ENCODE measurements at regions not wholly inside any gene's neighbourhood (a gene's known extent, or its start where the extent isn't known, plus 50 kb on each side); places are given as distances from the start of the nearest gene placed in this dataset.
A peak's percentile ranks its signal among the peaks of the same experiment; 100 is the strongest.
"Not testable (repeated sequence)": the region's sequence is repeated elsewhere in the genome, so short reads cannot be mapped to it uniquely, and the experiment has no call there.

GRCh38 chr2:53493210-53493609 is 274.4 kb upstream of the CHAC2 start:
- no peak for DNase-seq (ENCODE audit: low read depth)

- peak; percentile 75 for DNase-seq (ENCODE audit: low read depth)
Measured at GRCh38 chr2:53490659-53491058, 276.9 kb upstream of the CHAC2 start.

- DNase-seq (ENCODE audit: low read depth), result not testable (repeated sequence)
Measured at GRCh38 chr2:53486185-53486899, 281.3 kb upstream of the CHAC2 start.

- DNase-seq (ENCODE audit: low read depth), result no peak
Measured at GRCh38 chr2:53485021-53485728, 282.4 kb upstream of the CHAC2 start.

GRCh38 chr2:53484531-53484930 is 283.1 kb upstream of the CHAC2 start:
- DNase-seq (ENCODE audit: low read depth), result no peak

GRCh38 chr2:53477517-53477916 is 290.1 kb upstream of the CHAC2 start:
- DNase-seq (ENCODE audit: low read depth), result no peak

GRCh38 chr2:53476834-53477233 is 290.8 kb upstream of the CHAC2 start:
- no peak for DNase-seq (ENCODE audit: low read depth)

- DNase-seq (ENCODE audit: low read depth), result no peak
Measured at GRCh38 chr2:53475766-53476165, 291.8 kb upstream of the CHAC2 start.

GRCh38 chr2:53475321-53475720 is 292.3 kb upstream of the CHAC2 start:
- peak; percentile 36 for DNase-seq (ENCODE audit: low read depth)

GRCh38 chr2:53474914-53475313 is 292.7 kb upstream of the CHAC2 start:
- no peak for DNase-seq (ENCODE audit: low read depth)

GRCh38 chr2:53473775-53474311 is 293.8 kb upstream of the CHAC2 start:
- DNase-seq (ENCODE audit: low read depth), result no peak

- peak; percentile 10 for DNase-seq (ENCODE audit: low read depth)
Measured at GRCh38 chr2:53473236-53473635, 294.4 kb upstream of the CHAC2 start.

GRCh38 chr2:53467467-53468180 is 300.0 kb upstream of the CHAC2 start:
- no peak for DNase-seq (ENCODE audit: low read depth)

GRCh38 chr2:53463806-53464726 is 303.5 kb upstream of the CHAC2 start:
- DNase-seq (ENCODE audit: low read depth), result no peak

- DNase-seq (ENCODE audit: low read depth), result no peak
Measured at GRCh38 chr2:53460937-53461336, 306.7 kb upstream of the CHAC2 start.

GRCh38 chr2:53460347-53460746 is 307.3 kb upstream of the CHAC2 start:
- peak; percentile 51 for DNase-seq (ENCODE audit: low read depth)

- DNase-seq (ENCODE audit: low read depth), result no peak
Measured at GRCh38 chr2:53455094-53455493, 312.5 kb upstream of the CHAC2 start.

- DNase-seq (ENCODE audit: low read depth), result no peak
Measured at GRCh38 chr2:53452957-53453748, 314.5 kb upstream of the CHAC2 start.

- DNase-seq (ENCODE audit: low read depth), result no peak
Measured at GRCh38 chr2:53452400-53452799, 315.2 kb upstream of the CHAC2 start.

- peak; percentile 36 for DNase-seq (ENCODE audit: low read depth)
Measured at GRCh38 chr2:53450923-53451322, 316.7 kb upstream of the CHAC2 start.
